ENCODE measurements at regions not wholly inside any gene's neighbourhood (a gene's known extent, or its start where the extent isn't known, plus 50 kb on each side); places are given as distances from the start of the nearest gene placed in this dataset.

- Histone ChIP-seq H3K27me3 (no peaks in the 10 kb centered on the region), H3K4me3 (no peak overlapping the region), H3K36me3 (no peaks in the 10 kb centered on the region), H3K4me1 (no peaks in the 10 kb centered on the region), H3K27ac (no peak overlapping the region), H3K9me3 (peaks cover 0 to 7% (median 3%) of the 10 kb centered on the region in 4 donors)
- no peak for DNase-seq
- WGBS, 5 donors = 68 to 85% (median 82%) methylated on average over 3 of the region's 3 CpGs
- intact Hi-C loops (cut with DNase I; ENCODE audit: low total_unique reads) = no loop called here
- TF ChIP-seq POLR2AphosphoS5 (IDR thresholded peaks at IDR 0.05) = no peak
- TF ChIP-seq, protein P1, sequence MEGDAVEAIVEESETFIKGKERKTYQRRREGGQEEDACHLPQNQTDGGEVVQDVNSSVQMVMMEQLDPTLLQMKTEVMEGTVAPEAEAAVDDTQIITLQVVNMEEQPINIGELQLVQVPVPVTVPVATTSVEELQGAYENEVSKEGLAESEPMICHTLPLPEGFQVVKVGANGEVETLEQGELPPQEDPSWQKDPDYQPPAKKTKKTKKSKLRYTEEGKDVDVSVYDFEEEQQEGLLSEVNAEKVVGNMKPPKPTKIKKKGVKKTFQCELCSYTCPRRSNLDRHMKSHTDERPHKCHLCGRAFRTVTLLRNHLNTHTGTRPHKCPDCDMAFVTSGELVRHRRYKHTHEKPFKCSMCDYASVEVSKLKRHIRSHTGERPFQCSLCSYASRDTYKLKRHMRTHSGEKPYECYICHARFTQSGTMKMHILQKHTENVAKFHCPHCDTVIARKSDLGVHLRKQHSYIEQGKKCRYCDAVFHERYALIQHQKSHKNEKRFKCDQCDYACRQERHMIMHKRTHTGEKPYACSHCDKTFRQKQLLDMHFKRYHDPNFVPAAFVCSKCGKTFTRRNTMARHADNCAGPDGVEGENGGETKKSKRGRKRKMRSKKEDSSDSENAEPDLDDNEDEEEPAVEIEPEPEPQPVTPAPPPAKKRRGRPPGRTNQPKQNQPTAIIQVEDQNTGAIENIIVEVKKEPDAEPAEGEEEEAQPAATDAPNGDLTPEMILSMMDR (IDR thresholded peaks at IDR 0.05) = no peak
- no peak for TF ChIP-seq EP300 (IDR thresholded peaks at IDR 0.05)
- TF ChIP-seq POLR2A (IDR thresholded peaks at IDR 0.05) = no peak
Measured at GRCh38 chr4:42724451-42724850, 67.5 kb upstream of the ATP8A1 start.

- 73 to 86% (median 77%) methylated on average over 1 of the region's 1 CpG for WGBS, 5 donors
Measured at GRCh38 chr4:42720533-42720932, 63.6 kb upstream of the ATP8A1 start.

GRCh38 chr4:42719257-42719656 lies 62.4 kb upstream of the ATP8A1 start:
- H3K4me1 ChIP-seq = no peaks in the 10 kb centered on the region
- DNase-seq = no peak
- intact Hi-C loops (cut with DNase I; ENCODE audit: low total_unique reads) = no loop called here
- no peak overlapping the region for H3K4me3 ChIP-seq
- TF ChIP-seq POLR2AphosphoS5 (IDR thresholded peaks at IDR 0.05) (no peak), POLR2A (IDR thresholded peaks at IDR 0.05) (no peak), EP300 (IDR thresholded peaks at IDR 0.05) (no peak)
- TF ChIP-seq, protein P1 (IDR thresholded peaks at IDR 0.05) = no peak
- no peaks in the 10 kb centered on the region for H3K9me3 ChIP-seq
- no peaks in the 10 kb centered on the region for H3K27me3 ChIP-seq
- H3K36me3 ChIP-seq = no peaks in the 10 kb centered on the region
- H3K27ac ChIP-seq = no peak overlapping the region
- WGBS, 5 donors = 15 to 60% (median 43%) methylated on average over 1 of the region's 1 CpG

More at GRCh38 chr4:42720533-42720932, 63.6 kb upstream of the ATP8A1 start:
- Histone ChIP-seq H3K4me1 (no peaks in the 10 kb centered on the region), H3K36me3 (no peaks in the 10 kb centered on the region), H3K4me3 (no peak overlapping the region), H3K27me3 (no peaks in the 10 kb centered on the region), H3K27ac (no peak overlapping the region), H3K9me3 (no peaks in the 10 kb centered on the region)
- no peak for DNase-seq
- TF ChIP-seq EP300 (IDR thresholded peaks at IDR 0.05) (no peak), POLR2A (IDR thresholded peaks at IDR 0.05) (no peak), POLR2AphosphoS5 (IDR thresholded peaks at IDR 0.05) (no peak)
- TF ChIP-seq, protein P1 (IDR thresholded peaks at IDR 0.05) = no peak
- intact Hi-C loops (cut with DNase I; ENCODE audit: low total_unique reads) = no loop called here

GRCh38 chr4:42718336-42718735 lies 61.4 kb upstream of the ATP8A1 start:
- Histone ChIP-seq H3K27ac (no peak overlapping the region), H3K4me3 (no peak overlapping the region), H3K9me3 (no peaks in the 10 kb centered on the region), H3K27me3 (no peaks in the 10 kb centered on the region), H3K4me1 (no peaks in the 10 kb centered on the region), H3K36me3 (no peaks in the 10 kb centered on the region)
- TF ChIP-seq, protein P1 (IDR thresholded peaks at IDR 0.05) = no peak
- TF ChIP-seq POLR2A (IDR thresholded peaks at IDR 0.05) = no peak
- no peak for TF ChIP-seq POLR2AphosphoS5 (IDR thresholded peaks at IDR 0.05)
- no peak for TF ChIP-seq EP300 (IDR thresholded peaks at IDR 0.05)
- DNase-seq = no peak
- 16 to 92% (median 77%) methylated on average over 1 of the region's 1 CpG for WGBS, 5 donors
- intact Hi-C loops (cut with DNase I; ENCODE audit: low total_unique reads) = no loop called here
